ENCODE measurements at regions not wholly inside any gene's neighbourhood (a gene's known extent, or its start where the extent isn't known, plus 50 kb on each side); places are given as distances from the start of the nearest gene placed in this dataset.

- no peaks in the 10 kb centered on the region for H3K9me3 Mint-ChIP-seq
- no peak overlapping the region for H3K9ac ChIP-seq (ENCODE audit: extremely low read depth, insufficient read length, low read length)
- no peak overlapping the region for H4K91ac ChIP-seq (ENCODE audit: insufficient read length, low read depth, low read length)
- no peaks in the 10 kb centered on the region for H3K23me2 ChIP-seq (ENCODE audit: insufficient read length, low read depth, low read length, poor library complexity, severe bottlenecking)
- H3K27ac Mint-ChIP-seq: no peak overlapping the region
- H3K4me1 ChIP-seq (ENCODE audit: insufficient read depth, low read length): no peaks in the 10 kb centered on the region
- TF ChIP-seq, protein P1, sequence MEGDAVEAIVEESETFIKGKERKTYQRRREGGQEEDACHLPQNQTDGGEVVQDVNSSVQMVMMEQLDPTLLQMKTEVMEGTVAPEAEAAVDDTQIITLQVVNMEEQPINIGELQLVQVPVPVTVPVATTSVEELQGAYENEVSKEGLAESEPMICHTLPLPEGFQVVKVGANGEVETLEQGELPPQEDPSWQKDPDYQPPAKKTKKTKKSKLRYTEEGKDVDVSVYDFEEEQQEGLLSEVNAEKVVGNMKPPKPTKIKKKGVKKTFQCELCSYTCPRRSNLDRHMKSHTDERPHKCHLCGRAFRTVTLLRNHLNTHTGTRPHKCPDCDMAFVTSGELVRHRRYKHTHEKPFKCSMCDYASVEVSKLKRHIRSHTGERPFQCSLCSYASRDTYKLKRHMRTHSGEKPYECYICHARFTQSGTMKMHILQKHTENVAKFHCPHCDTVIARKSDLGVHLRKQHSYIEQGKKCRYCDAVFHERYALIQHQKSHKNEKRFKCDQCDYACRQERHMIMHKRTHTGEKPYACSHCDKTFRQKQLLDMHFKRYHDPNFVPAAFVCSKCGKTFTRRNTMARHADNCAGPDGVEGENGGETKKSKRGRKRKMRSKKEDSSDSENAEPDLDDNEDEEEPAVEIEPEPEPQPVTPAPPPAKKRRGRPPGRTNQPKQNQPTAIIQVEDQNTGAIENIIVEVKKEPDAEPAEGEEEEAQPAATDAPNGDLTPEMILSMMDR (conservative IDR thresholded peaks at IDR 0.05): no peak
- H3K79me1 ChIP-seq (ENCODE audit: insufficient read depth, low read depth, low read length, poor library complexity, severe bottlenecking): no peaks in the 10 kb centered on the region
- no CpG with 5 or more reads among the region's 5 CpGs for WGBS (ENCODE audit: extremely low coverage, insufficient read length, low lambda C conversion rate)
- no peak overlapping the region for H2BK5ac ChIP-seq (ENCODE audit: insufficient read length, low read length)
- no peak overlapping the region for H3K4me2 ChIP-seq (ENCODE audit: insufficient read depth, insufficient read length, low read length)
- H3K9me3 ChIP-seq (ENCODE audit: control insufficient read depth, low read depth, low read length): no peaks in the 10 kb centered on the region
- no peaks in the 10 kb centered on the region for H3K79me2 ChIP-seq (ENCODE audit: insufficient read depth, low read length)
- DNase-seq: no peak
- H3T11ph ChIP-seq (ENCODE audit: low read length): no peak overlapping the region
- no peak overlapping the region for H4K5ac ChIP-seq (ENCODE audit: insufficient read length, low read depth, low read length)
- no peak overlapping the region for H2BK20ac ChIP-seq (ENCODE audit: low read depth, low read length, poor library complexity, severe bottlenecking)
- no peak overlapping the region for H3K4me3 Mint-ChIP-seq
- H3K4me1 Mint-ChIP-seq: no peaks in the 10 kb centered on the region
- H3K23ac ChIP-seq (ENCODE audit: insufficient read length, low read depth, low read length): no peak overlapping the region
- no peak overlapping the region for H3K56ac ChIP-seq (ENCODE audit: insufficient read length, low read depth, low read length)
- no peak overlapping the region for H2BK120ac ChIP-seq (ENCODE audit: low read depth, low read length, poor library complexity, severe bottlenecking)
- H2AFZ ChIP-seq (ENCODE audit: low read length): no peak overlapping the region
- no peak overlapping the region for H2BK15ac ChIP-seq (ENCODE audit: low read depth, low read length)
- H3K14ac ChIP-seq (ENCODE audit: insufficient read depth, low read length): no peak overlapping the region
- no peak overlapping the region for H2AK5ac ChIP-seq (ENCODE audit: insufficient read length, low read length)
- no peak overlapping the region for H3K27ac ChIP-seq (ENCODE audit: insufficient read length, low read depth, low read length)
- H3K27me3 ChIP-seq (ENCODE audit: insufficient read depth, low read length): no peaks in the 10 kb centered on the region
- no peak overlapping the region for H4K8ac ChIP-seq (replicated peaks; ENCODE audit: insufficient read length, low read depth, low read length)
- H3K4ac ChIP-seq (ENCODE audit: low read depth, low read length): no peak overlapping the region
- no peaks in the 10 kb centered on the region for H4K20me1 ChIP-seq (ENCODE audit: control insufficient read depth, insufficient read depth, insufficient read length)
- H3K36me3 Mint-ChIP-seq (ENCODE audit: insufficient read depth in 1 of 3, low read depth in 3 of 3): no peaks in the 10 kb centered on the region
- no peak overlapping the region for H2BK12ac ChIP-seq (ENCODE audit: insufficient read length, low read depth, low read length)
- H3K27me3 Mint-ChIP-seq (ENCODE audit: low read depth): no peaks in the 10 kb centered on the region
- H3K18ac ChIP-seq (ENCODE audit: insufficient read length, low read depth, low read length): no peak overlapping the region
Observed at GRCh38 chr5:126692971-126693370, 84.0 kb upstream of the LMNB1 start.
